Rectal smooth muscle tissue (tissue), 1 donor: ENCODE measurements at regions not wholly inside any gene's neighbourhood (a gene's known extent, or its start where the extent isn't known, plus 50 kb on each side); places are given as distances from the start of the nearest gene placed in this dataset.

Experiments used
- H3K27ac ChIP-seq: one replicate; pipeline ENCODE4 v1.7.0; 2013; ENCODE audit warnings: low read depth, low read length, inconsistent platforms
- H3K27me3 ChIP-seq: one replicate; pipeline ENCODE4 v1.7.0; 2013; ENCODE audit warnings: low read length; ENCODE audit not compliant: control insufficient read depth, insufficient read depth
- H3K36me3 ChIP-seq: one replicate; pipeline ENCODE4 v1.7.0; 2013; ENCODE audit warnings: low read length; ENCODE audit not compliant: control insufficient read depth, insufficient read depth
- H3K4me1 ChIP-seq: one replicate; pipeline ENCODE4 v1.7.0; 2013; ENCODE audit warnings: low read length; ENCODE audit not compliant: control insufficient read depth, insufficient read depth
- H3K4me3 ChIP-seq: one replicate; pipeline ENCODE4 v1.7.0; 2013; ENCODE audit warnings: low read length
- H3K9ac ChIP-seq: one replicate; pipeline ENCODE4 v1.7.0; 2013; ENCODE audit warnings: low read length

DNA sequence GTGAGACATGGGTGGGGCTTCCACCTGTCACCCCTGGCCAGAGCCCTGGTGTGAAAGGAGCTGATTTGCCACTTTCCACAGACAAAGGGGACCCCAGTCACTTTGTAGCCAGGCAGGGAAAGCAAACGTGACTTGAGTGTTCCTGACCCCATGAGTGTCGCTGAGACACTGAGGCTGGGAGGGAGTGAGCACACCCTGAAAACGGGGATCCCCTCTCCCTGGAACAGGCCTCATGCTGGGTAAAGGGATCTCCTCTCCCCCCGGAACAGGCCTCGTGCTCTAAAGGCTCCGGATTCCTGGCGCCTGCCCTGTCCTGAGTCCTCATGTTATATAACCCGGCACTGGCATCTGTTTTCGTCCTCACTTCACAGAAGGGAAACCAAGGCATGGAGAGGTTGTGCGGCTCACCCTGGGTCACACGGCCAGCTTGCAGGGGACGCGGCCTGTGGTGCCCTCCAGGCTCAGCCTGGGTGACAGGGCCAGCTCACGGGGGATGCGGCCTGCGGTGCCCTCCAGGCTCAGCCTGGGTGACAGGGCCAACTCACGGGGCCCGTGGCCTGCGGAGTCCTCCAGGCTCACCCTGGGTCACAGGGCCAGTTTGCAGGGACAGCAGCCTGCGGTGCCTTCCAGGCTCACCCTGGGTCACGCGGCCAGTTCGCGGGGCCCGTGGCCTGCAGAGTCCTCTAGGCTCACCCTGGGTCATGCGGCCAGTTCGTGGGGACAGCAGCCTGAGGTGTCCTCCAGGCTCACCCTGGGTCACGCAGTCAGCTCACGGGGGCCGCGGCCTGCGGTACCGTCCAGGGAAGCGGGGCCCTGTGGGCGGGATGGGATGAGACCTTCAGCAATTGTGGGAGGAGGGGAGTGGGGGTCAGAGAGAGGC, 104.7 kb downstream of the PDGFA start:
- Histone ChIP-seq H3K27ac (no peak overlapping the region), H3K27me3 (no peaks in the 10 kb centered on the region), H3K4me1 (no peaks in the 10 kb centered on the region), H3K9ac (no peak overlapping the region), H3K36me3 (no peaks in the 10 kb centered on the region), H3K4me3 (no peak overlapping the region)

DNA sequence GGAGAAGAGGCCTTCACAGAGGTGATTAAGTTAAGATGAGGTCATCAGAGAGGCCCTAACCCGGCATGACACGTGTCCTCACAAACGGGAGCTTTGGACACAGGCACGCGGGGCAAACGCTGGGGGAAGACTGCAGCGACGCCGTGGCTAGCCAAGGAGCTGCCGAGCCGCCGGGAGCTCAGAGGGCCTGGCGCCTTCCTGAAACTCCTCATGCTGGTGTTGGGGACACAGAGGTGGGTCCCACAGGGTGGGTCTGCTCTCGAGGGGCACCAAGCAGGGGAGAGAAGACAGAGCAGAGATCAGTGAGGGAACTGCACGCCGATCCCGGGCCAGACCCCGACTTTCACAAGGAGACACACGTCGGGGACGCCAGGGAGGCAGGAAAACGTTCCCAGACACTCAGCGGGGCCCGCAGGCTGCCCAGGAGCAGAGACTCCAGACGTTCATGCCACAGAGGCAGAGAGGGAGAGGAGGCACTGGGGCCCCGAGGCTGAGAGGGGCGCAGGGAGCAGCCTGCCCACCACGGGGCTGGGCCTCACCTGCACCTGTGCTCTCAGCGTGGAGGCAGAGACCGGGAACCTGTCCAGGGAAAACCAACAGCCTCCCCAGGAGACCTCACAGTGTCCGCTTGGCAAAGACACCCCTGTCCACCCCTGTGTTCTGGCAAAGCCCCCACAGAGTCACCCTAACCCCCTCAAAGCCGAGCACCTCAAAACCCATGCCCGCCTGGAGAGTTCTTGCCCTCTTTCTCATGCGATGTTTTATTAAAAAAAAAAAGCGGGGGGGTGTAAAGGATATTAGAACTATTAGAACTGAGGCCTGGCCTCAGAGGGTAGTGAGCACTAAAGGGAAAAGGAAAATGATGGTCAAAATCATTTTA, 103.8 kb downstream of the PDGFA start:
- Histone ChIP-seq H3K4me1 (no peaks in the 10 kb centered on the region), H3K36me3 (no peaks in the 10 kb centered on the region), H3K9ac (no peak overlapping the region), H3K4me3 (no peak overlapping the region), H3K27me3 (no peaks in the 10 kb centered on the region), H3K27ac (no peak overlapping the region)

DNA sequence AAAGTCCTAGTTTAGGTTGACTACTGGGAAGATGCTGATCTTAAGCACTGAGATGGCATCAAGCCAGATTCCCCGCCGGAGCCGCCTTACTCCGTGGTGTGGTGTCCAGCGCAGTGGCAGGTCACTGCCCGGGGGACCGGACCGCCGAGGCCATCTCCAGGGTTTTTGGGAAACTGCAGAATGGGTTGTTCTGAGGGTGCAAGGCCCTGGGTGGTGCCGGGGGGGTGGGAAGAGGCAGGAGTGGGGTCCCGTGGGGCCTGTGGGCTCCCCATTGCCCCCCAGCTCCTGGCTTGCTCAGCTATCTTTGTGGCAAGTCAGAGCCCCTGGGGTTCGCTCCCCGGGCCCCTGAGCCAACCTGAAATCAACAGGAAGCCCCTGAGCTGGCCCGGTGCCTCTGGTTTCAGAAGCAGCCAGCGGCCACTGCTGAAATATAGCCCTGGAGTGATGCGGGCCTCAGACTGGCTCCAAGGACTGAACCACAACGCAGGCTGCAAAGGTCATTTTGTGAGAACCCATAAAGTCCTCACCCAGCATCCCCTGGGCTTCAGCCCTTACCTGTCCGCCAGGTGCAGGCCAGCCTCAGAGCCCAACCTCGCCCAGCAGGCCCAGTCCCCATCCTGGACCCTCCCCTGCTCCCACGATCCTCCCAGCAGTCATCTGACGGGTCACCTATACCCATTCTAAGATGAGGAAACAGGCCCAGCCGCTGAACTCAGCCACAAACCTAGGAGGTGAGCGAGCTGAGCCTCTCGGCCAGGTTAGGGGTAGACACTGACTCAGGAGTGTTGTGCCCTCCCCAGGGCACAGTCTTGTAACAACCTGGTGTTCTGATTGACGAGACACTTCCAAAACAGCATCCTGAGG, 102.7 kb downstream of the PDGFA start:
- no peaks in the 10 kb centered on the region for H3K27me3 ChIP-seq
- no peaks in the 10 kb centered on the region for H3K4me1 ChIP-seq
- no peaks in the 10 kb centered on the region for H3K36me3 ChIP-seq
- H3K4me3 ChIP-seq: no peak overlapping the region
- H3K9ac ChIP-seq: no peak overlapping the region
- no peak overlapping the region for H3K27ac ChIP-seq

DNA sequence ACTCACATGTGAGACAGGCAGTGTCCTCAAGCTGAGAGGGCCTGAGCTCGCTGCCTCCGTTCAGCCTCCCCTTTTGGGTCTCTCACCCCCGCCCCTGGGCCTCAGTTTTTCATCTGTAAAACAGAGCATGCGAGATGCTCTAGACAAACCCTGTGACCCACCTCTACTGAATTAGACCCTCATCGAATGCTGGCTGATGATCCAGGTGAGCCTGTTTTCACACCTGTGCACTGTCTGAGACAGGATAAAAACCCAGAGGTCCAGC, 102.1 kb downstream of the PDGFA start:
- no peaks in the 10 kb centered on the region for H3K4me1 ChIP-seq
- no peak overlapping the region for H3K27ac ChIP-seq
- H3K9ac ChIP-seq: no peak overlapping the region
- no peaks in the 10 kb centered on the region for H3K36me3 ChIP-seq
- no peaks in the 10 kb centered on the region for H3K27me3 ChIP-seq
- H3K4me3 ChIP-seq: no peak overlapping the region

DNA sequence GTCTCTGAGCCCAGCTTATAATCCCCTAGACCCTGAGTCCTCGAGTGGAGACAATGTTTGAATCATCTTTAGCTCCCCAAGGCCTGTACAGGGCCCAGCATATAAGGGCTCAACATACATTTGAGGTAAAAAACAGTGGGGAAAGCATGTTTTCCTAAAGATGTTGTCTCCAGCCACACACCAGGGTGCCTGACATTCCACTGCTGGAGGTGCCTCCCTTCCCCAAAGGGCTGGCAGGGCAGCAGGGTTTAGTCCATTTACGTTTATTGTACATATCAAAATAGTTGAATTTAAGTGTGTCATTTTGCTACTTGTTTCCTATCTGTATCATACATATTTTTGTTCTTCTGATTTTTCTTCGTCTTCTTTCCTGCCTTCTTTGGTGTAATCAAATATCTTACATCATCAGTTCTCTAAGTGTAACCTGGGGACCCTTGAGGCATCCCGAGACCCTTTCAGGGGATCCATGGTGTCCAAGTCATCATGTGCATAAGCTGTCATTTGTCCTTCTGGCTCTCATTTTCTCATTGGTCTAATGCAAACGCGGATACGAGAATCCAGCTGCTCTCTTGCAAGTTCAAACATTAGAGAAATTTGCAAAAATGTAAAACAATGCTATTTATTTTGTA, 101.6 kb downstream of the PDGFA start:
- no peak overlapping the region for H3K4me3 ChIP-seq
- H3K36me3 ChIP-seq: no peaks in the 10 kb centered on the region
- no peak overlapping the region for H3K27ac ChIP-seq
- H3K4me1 ChIP-seq: no peaks in the 10 kb centered on the region
- H3K9ac ChIP-seq: no peak overlapping the region
- H3K27me3 ChIP-seq: no peaks in the 10 kb centered on the region

DNA sequence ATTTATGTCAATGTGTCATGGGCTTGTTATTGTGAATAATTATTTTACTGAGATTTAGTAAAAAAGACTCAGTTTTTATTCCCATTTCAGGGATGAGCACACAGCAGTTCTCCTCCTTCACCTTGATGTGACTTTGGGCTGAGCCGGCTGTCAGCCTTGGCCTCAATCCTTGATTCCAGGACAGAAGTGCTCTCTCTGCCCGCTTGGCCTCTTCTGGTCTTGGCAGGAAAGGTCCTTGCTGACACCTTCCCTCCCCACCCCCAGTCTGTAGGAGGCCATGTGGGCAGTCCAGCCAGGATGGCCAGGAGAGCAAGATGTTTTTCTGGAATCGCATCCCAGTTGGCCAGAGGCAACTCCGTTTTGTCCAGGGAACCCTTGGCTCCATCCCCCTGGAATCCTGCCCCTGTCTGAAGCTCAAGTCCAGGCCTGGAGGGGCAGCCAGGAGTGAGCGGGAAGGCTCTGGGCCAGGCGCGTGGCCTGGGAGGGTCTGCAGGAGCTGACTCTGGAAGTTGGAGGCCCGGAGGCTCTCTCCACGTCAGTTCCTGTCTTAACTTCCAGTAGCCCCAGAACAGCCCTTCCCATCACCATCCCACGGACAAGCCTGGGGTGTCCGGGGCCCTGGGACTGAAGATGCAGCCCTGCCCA, 100.9 kb downstream of the PDGFA start:
- Histone ChIP-seq H3K4me3 (no peak overlapping the region), H3K27ac (no peak overlapping the region), H3K4me1 (no peaks in the 10 kb centered on the region), H3K27me3 (no peaks in the 10 kb centered on the region), H3K36me3 (no peaks in the 10 kb centered on the region), H3K9ac (no peak overlapping the region)

DNA sequence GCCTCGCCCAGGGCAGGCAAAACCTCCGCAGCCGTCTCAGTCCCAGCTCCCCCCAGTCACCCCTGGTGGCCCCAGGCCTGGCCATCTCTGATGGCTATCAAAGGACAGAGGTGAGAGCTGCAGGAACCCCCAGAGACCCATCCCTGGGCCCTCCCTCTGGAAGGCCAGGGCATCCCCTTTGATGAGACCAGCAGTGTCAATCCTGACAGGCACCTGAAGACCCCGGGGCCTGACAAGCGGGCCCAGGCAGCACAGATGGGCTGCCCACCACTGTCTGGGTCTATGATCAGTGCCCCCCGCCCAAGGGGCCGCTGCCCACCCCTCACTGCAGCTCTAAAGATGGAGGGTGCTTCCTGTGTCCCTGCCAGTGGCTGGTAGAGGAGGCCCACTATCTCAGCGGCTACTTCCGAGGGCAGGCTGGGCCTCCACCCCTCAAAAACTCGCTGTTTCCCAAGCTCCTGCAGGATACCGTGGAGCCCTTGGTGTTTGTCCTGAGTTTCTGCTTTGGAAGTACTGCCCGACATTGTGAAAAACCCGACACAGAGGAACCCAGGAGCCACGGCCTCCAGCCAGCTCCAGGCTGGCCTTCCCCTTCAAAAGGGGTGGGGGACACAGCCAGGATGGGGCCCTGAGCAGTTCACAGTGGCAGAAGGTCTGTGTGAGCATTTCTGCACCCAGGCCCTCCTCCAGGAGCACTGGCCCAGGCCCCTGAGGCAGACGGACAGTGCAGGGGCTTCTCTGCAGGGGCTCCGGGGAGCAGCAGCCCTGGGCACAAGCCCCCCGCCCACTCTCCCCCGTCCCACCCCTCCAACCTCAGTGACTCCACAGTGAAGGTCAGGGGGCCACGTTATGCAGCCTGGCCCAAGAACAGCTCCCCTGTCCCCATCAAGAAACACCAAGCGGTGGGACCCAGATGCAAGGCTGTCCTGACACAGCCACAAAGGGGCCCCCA, 99.2 kb downstream of the PDGFA start:
- H3K9ac ChIP-seq: no peak overlapping the region
- no peak overlapping the region for H3K4me3 ChIP-seq
- no peaks in the 10 kb centered on the region for H3K27me3 ChIP-seq

DNA sequence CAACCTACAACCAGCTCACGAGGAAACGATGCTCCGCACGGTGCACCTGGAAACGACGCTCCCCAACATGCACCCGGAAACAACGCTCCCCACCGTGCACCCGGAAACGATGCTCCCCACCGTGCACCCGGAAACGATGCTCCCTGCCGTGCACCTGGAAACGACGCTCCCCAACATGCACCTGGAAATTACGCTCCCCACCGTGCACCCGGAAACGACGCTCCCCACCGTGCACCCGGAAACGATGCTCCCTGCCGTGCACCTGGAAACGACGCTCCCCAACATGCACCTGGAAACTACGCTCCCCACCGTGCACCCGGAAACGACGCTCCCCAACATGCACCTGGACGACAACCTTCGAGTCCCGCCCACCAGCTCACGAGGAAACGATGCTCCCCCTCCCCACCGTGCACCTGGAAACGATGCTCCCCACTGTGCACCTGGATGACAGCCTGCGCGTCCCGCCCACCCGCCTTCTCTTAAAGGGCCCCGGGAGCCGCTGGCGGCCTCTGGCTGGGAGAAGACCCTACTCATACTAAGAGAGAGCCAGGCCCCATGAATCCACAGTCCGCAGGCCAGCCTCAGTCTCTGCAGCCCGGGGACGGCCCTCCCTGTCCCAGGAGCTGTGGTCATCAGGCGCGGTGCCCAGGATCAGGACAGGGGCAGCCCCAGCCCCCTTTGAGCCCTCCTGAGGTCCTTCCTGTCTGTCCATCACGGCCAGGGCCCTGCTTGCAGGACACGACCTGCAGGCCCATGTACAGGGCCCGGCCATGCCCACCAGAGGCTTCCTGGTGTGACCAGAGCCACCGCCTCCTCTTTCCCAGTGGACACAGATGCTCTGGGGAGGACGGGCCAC, 98.3 kb downstream of the PDGFA start:
- no peaks in the 10 kb centered on the region for H3K36me3 ChIP-seq
- H3K27ac ChIP-seq: no peak overlapping the region
- H3K27me3 ChIP-seq: no peaks in the 10 kb centered on the region
- no peak overlapping the region for H3K9ac ChIP-seq
- no peak overlapping the region for H3K4me3 ChIP-seq
- no peaks in the 10 kb centered on the region for H3K4me1 ChIP-seq

More for the DNA sequence above, 99.2 kb downstream of the PDGFA start:
- Histone ChIP-seq H3K27ac (no peak overlapping the region), H3K36me3 (no peaks in the 10 kb centered on the region), H3K4me1 (no peaks in the 10 kb centered on the region)

DNA sequence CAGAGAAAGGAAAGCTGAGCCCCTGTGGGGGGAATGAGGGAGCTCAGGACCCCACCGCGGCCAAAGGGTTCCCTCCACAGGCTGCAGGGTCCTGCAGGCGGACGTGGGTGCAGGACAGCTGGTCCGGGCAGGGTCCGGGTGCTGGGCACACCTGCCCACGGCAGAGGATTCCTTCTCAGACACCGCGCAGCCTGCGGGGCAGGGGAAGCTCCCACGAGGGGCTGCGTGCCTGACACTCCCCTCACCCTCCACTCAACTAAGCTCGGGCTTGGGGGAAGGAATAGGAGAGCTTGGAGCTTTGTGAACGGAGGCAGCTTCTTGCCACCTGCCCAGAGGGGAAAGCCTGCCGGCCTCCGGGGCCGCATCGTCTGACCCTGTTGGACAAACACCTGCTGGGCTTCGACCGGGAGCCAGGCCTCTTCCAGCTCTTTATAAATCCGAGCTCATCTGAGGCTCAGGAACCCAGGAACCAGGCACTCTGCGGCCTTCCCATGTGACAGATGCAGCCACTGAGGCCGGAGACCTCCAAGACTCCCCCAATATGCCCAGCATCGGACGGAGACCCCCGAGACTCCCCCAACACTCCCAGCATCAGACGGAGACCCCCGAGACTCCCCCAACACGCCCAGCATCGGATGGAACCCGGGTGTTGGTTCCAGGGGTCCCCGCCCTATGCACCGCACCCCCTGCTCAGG, 97.3 kb downstream of the PDGFA start:
- H3K36me3 ChIP-seq: no peaks in the 10 kb centered on the region
- no peak overlapping the region for H3K4me3 ChIP-seq
- no peaks in the 10 kb centered on the region for H3K27me3 ChIP-seq
- H3K4me1 ChIP-seq: no peaks in the 10 kb centered on the region
- no peak overlapping the region for H3K9ac ChIP-seq
- H3K27ac ChIP-seq: no peak overlapping the region

DNA sequence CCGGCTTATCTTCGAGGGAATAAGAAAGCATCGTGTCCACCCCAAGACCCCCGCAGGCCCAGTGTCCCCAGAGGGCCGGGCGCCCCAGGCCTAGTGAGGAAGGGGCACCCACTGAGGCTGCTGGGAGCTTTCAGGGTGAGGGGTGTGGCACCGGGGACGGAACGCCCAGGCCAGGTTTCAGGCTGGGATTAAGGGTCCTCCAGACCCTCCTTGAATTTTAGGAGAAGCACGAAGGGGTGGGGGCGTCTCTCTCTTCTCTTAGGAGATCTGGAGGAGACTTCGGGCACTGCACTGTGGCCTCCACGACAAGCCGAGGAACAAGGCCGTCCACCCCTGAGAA, 96.8 kb downstream of the PDGFA start:
- Histone ChIP-seq H3K4me3 (no peak overlapping the region), H3K36me3 (no peaks in the 10 kb centered on the region), H3K4me1 (no peaks in the 10 kb centered on the region), H3K9ac (no peak overlapping the region), H3K27ac (no peak overlapping the region), H3K27me3 (no peaks in the 10 kb centered on the region)
